HepG2 (cell line): ENCODE measurements at regions not wholly inside any gene's neighbourhood (a gene's known extent, or its start where the extent isn't known, plus 50 kb on each side); places are given as distances from the start of the nearest gene placed in this dataset.

ENCODE experiments used
- BCL6 ChIP-seq: IDR thresholded peaks from 2 replicates; pipeline ENCODE4 v1.6.1; 2016; ENCODE audit warnings: missing genetic modification reagents, missing compliant biosample characterization
- FOXP1 ChIP-seq, 2 experiments: fragments of 450-650 bp in 1 of 2; IDR thresholded peaks; 2 replicates each; pipeline ENCODE4 v1.6.1; 2017 to 2018; ENCODE audit warnings: antibody characterized with exemption in 1 of 2
- HNRNPL ChIP-seq: fragments of 200-400 bp; formaldehyde crosslinking; IDR thresholded peaks from 2 replicates; pipeline ENCODE4 v1.6.1; 2017; ENCODE audit warnings: mild to moderate bottlenecking, low read depth, low read length
- KDM6A ChIP-seq: IDR thresholded peaks from 2 replicates; pipeline ENCODE4 v1.6.1; 2016; ENCODE audit warnings: low read depth
- NKX3-1 ChIP-seq: sonication (generic); formaldehyde crosslinking; IDR thresholded peaks from 2 replicates; pipeline ENCODE4 v1.5.0; 2020; ENCODE audit warnings: missing genetic modification reagents
- PAF1 ChIP-seq: IDR thresholded peaks from 2 replicates; pipeline ENCODE4 v1.6.1; 2016; ENCODE audit warnings: missing genetic modification reagents, missing compliant biosample characterization
- PAX8 ChIP-seq: sonication (generic); formaldehyde crosslinking; IDR thresholded peaks from 2 replicates; pipeline ENCODE4 v1.8.0; 2022; ENCODE audit warnings: mild to moderate bottlenecking, missing genetic modification reagents, borderline replicate concordance
- PPARG ChIP-seq: conservative IDR thresholded peaks from 2 replicates; pipeline ENCODE4 v1.6.1; 2016; ENCODE audit warnings: missing biosample characterization, missing genetic modification reagents
- RFX3 ChIP-seq: IDR thresholded peaks from 2 replicates; pipeline ENCODE4 v1.6.1; 2016; ENCODE audit warnings: missing biosample characterization, missing genetic modification reagents
- ZFP36 ChIP-seq: fragments of 150-350 bp; IDR thresholded peaks from 2 replicates; pipeline ENCODE4 v1.6.1; 2018; ENCODE audit warnings: borderline replicate concordance, low read length, low read depth; ENCODE audit not compliant: partially characterized antibody
- ZNF235 ChIP-seq: sonication (generic); formaldehyde crosslinking; IDR thresholded peaks from 2 replicates; pipeline ENCODE4 v1.8.1; 2023; ENCODE audit warnings: mild to moderate bottlenecking, missing genetic modification reagents, borderline replicate concordance
- ZNF33A ChIP-seq: sonication (generic); formaldehyde crosslinking; IDR thresholded peaks from 2 replicates; pipeline ENCODE4 v1.5.1; 2020; ENCODE audit warnings: missing genetic modification reagents, mild to moderate bottlenecking, moderate library complexity, borderline replicate concordance
- ZNF468 ChIP-seq: sonication (generic); formaldehyde crosslinking; IDR thresholded peaks from 2 replicates; pipeline ENCODE4 v1.8.0; 2022; ENCODE audit warnings: mild to moderate bottlenecking, moderate library complexity, missing genetic modification reagents
- ZNF546 ChIP-seq: sonication (generic); formaldehyde crosslinking; conservative IDR thresholded peaks from 2 replicates; pipeline ENCODE4 v1.8.1; 2023; ENCODE audit warnings: mild to moderate bottlenecking, missing genetic modification reagents
- ZNF557 ChIP-seq: sonication (generic); formaldehyde crosslinking; IDR thresholded peaks from 2 replicates; pipeline ENCODE4 v1.4.0; 2020; ENCODE audit warnings: missing genetic modification reagents
- ZNF558 ChIP-seq: sonication (generic); formaldehyde crosslinking; IDR thresholded peaks from 2 replicates; pipeline ENCODE4 v1.9.0; 2022; ENCODE audit warnings: mild to moderate bottlenecking, missing genetic modification reagents, borderline replicate concordance
- ZNF605 ChIP-seq: sonication (generic); formaldehyde crosslinking; IDR thresholded peaks from 2 replicates; pipeline ENCODE4 v1.8.0; 2022; ENCODE audit warnings: mild to moderate bottlenecking, missing genetic modification reagents
- ZNF747 ChIP-seq: sonication (generic); formaldehyde crosslinking; IDR thresholded peaks from 2 replicates; pipeline ENCODE4 v1.8.1; 2023; ENCODE audit warnings: missing genetic modification reagents, mild to moderate bottlenecking, borderline replicate concordance
- ZNF766 ChIP-seq: sonication (generic); formaldehyde crosslinking; IDR thresholded peaks from 2 replicates; pipeline ENCODE4 v1.5.0; 2020; ENCODE audit warnings: missing genetic modification reagents, borderline replicate concordance
- TF ChIP-seq, protein P1 (sequence below): sonication (generic); formaldehyde crosslinking; IDR thresholded peaks from 2 replicates; pipeline ENCODE4 v1.4.0; 2020; ENCODE audit warnings: missing genetic modification reagents
- TF ChIP-seq, protein P2 (sequence below): sonication (generic); formaldehyde crosslinking; IDR thresholded peaks from 2 replicates; pipeline ENCODE4 v1.5.0; 2020; ENCODE audit warnings: missing genetic modification reagents
- TF ChIP-seq, protein P3 (sequence below): sonication (generic); formaldehyde crosslinking; IDR thresholded peaks from 2 replicates; pipeline ENCODE4 v1.4.0; 2020; ENCODE audit warnings: missing genetic modification reagents, borderline replicate concordance
- TF ChIP-seq, protein P4 (sequence below): sonication (generic); formaldehyde crosslinking; IDR thresholded peaks from 2 replicates; pipeline ENCODE4 v1.8.1; 2023; ENCODE audit warnings: mild to moderate bottlenecking, missing genetic modification reagents, borderline replicate concordance
- TF ChIP-seq, protein P5 (sequence below): sonication (generic); formaldehyde crosslinking; IDR thresholded peaks from 2 replicates; pipeline ENCODE4 v1.4.0; 2020; ENCODE audit warnings: missing genetic modification reagents; ENCODE audit errors: not compliant biosample characterization
- TF ChIP-seq, protein P6 (sequence below): IDR thresholded peaks from 2 replicates; pipeline ENCODE4 v1.6.1; 2016

DNA sequence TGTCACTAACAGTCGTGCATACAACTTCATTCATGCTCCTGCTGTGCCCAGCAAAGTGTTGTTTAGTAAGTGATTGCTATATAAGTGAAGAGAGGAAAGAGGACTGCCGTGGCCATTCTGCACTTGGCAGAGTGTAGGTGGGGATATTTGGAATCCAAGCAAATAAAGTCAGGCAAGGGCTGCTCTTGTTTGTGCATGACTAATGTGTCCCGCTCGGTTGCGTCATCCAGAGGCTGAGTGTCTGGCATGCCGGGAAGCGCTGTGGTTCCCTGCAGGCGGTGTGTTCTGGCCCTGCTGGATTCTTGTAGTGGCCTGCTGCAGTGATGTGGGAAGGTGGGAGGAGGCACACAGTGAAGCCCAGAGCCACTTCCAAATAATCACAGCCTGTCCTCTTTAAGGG lies 136.9 kb upstream of the ANKH start (continued):
- TF ChIP-seq, protein P1, sequence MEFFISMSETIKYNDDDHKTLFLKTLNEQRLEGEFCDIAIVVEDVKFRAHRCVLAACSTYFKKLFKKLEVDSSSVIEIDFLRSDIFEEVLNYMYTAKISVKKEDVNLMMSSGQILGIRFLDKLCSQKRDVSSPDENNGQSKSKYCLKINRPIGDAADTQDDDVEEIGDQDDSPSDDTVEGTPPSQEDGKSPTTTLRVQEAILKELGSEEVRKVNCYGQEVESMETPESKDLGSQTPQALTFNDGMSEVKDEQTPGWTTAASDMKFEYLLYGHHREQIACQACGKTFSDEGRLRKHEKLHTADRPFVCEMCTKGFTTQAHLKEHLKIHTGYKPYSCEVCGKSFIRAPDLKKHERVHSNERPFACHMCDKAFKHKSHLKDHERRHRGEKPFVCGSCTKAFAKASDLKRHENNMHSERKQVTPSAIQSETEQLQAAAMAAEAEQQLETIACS (CRISPR knock-in tag): no peak
- no peak; the same call in 1 of the 2 replicates for TF ChIP-seq PPARG (CRISPR knock-in tag)
- no peak for TF ChIP-seq ZNF546
- no peak for TF ChIP-seq HNRNPL
- TF ChIP-seq, protein P2, sequence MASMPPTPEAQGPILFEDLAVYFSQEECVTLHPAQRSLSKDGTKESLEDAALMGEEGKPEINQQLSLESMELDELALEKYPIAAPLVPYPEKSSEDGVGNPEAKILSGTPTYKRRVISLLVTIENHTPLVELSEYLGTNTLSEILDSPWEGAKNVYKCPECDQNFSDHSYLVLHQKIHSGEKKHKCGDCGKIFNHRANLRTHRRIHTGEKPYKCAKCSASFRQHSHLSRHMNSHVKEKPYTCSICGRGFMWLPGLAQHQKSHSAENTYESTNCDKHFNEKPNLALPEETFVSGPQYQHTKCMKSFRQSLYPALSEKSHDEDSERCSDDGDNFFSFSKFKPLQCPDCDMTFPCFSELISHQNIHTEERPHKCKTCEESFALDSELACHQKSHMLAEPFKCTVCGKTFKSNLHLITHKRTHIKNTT (CRISPR knock-in tag): no peak
- no peak for TF ChIP-seq ZNF235 (CRISPR knock-in tag)
- no peak for TF ChIP-seq ZFP36
- no peak for TF ChIP-seq ZNF605 (CRISPR knock-in tag)
- TF ChIP-seq ZNF557 (CRISPR knock-in tag): peak; percentile 64; the same call in 1 of the 2 replicates
- TF ChIP-seq, protein P3, sequence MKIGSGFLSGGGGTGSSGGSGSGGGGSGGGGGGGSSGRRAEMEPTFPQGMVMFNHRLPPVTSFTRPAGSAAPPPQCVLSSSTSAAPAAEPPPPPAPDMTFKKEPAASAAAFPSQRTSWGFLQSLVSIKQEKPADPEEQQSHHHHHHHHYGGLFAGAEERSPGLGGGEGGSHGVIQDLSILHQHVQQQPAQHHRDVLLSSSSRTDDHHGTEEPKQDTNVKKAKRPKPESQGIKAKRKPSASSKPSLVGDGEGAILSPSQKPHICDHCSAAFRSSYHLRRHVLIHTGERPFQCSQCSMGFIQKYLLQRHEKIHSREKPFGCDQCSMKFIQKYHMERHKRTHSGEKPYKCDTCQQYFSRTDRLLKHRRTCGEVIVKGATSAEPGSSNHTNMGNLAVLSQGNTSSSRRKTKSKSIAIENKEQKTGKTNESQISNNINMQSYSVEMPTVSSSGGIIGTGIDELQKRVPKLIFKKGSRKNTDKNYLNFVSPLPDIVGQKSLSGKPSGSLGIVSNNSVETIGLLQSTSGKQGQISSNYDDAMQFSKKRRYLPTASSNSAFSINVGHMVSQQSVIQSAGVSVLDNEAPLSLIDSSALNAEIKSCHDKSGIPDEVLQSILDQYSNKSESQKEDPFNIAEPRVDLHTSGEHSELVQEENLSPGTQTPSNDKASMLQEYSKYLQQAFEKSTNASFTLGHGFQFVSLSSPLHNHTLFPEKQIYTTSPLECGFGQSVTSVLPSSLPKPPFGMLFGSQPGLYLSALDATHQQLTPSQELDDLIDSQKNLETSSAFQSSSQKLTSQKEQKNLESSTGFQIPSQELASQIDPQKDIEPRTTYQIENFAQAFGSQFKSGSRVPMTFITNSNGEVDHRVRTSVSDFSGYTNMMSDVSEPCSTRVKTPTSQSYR (CRISPR knock-in tag): no peak
- TF ChIP-seq ZNF747 (CRISPR knock-in tag): no peak
- TF ChIP-seq, protein P4, sequence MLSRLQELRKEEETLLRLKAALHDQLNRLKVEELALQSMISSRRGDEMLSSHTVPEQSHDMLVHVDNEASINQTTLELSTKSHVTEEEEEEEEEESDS (CRISPR knock-in tag): no peak
- TF ChIP-seq NKX3-1 (CRISPR knock-in tag): 0 out of 2 replicates have a peak, but pooled peaks have one; percentile 58
- TF ChIP-seq PAX8 (CRISPR knock-in tag): no peak
- no peak for TF ChIP-seq ZNF558 (CRISPR knock-in tag)
- no peak for TF ChIP-seq ZNF468
- TF ChIP-seq PAF1: no peak
- TF ChIP-seq BCL6 (CRISPR knock-in tag): peak; percentile 79
- TF ChIP-seq, protein P5, sequence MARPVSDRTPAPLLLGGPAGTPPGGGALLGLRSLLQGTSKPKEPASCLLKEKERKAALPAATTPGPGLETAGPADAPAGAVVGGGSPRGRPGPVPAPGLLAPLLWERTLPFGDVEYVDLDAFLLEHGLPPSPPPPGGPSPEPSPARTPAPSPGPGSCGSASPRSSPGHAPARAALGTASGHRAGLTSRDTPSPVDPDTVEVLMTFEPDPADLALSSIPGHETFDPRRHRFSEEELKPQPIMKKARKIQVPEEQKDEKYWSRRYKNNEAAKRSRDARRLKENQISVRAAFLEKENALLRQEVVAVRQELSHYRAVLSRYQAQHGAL (CRISPR knock-in tag): no peak
- TF ChIP-seq RFX3 (CRISPR knock-in tag): no peak
- no peak for TF ChIP-seq FOXP1 (IDR thresholded peaks at IDR 0.05)
- TF ChIP-seq FOXP1 (CRISPR knock-in tag; IDR thresholded peaks at IDR 0.05): peak; percentile 73
- TF ChIP-seq, protein P6, sequence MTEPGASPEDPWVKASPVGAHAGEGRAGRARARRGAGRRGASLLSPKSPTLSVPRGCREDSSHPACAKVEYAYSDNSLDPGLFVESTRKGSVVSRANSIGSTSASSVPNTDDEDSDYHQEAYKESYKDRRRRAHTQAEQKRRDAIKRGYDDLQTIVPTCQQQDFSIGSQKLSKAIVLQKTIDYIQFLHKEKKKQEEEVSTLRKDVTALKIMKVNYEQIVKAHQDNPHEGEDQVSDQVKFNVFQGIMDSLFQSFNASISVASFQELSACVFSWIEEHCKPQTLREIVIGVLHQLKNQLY (CRISPR knock-in tag): 0 out of 2 replicates have a peak, but pooled peaks have one; percentile 43
- no peak for TF ChIP-seq ZNF33A
- peak; percentile 81 for TF ChIP-seq KDM6A (CRISPR knock-in tag)
- no peak for TF ChIP-seq ZNF766 (CRISPR knock-in tag)
